ENCODE measurements at regions not wholly inside any gene's neighbourhood (a gene's known extent, or its start where the extent isn't known, plus 50 kb on each side); places are given as distances from the start of the nearest gene placed in this dataset.
"Not testable (repeated sequence)": the region's sequence is repeated elsewhere in the genome, so short reads cannot be mapped to it uniquely, and the experiment has no call there.

- no peak for DNase-seq (ENCODE audit: low spot score)
These were observed 923.9 kb downstream of the CDH18 start for GRCh38 chr5:19064094-19064493.

- no peak for DNase-seq (ENCODE audit: low spot score)
These were observed 920.3 kb downstream of the CDH18 start for GRCh38 chr5:19067741-19068140.

GRCh38 chr5:19098434-19098833, 889.6 kb downstream of the CDH18 start:
- no peak for DNase-seq (ENCODE audit: low spot score)

GRCh38 chr5:19099195-19099594, 888.8 kb downstream of the CDH18 start:
- DNase-seq (ENCODE audit: low spot score) = no peak

- DNase-seq (ENCODE audit: low spot score) = no peak
These were observed 883.1 kb downstream of the CDH18 start for GRCh38 chr5:19104948-19105347.

GRCh38 chr5:19122923-19123322, 865.1 kb downstream of the CDH18 start:
- DNase-seq (ENCODE audit: low spot score) = no peak

- DNase-seq (ENCODE audit: low spot score) = no peak
These were observed 861.9 kb downstream of the CDH18 start for GRCh38 chr5:19125956-19126713.

- no peak for DNase-seq (ENCODE audit: low spot score)
These were observed 847.7 kb downstream of the CDH18 start for GRCh38 chr5:19140276-19140675.

- not testable (repeated sequence) for DNase-seq (ENCODE audit: low spot score)
These were observed 846.0 kb downstream of the CDH18 start for GRCh38 chr5:19141937-19142524.

GRCh38 chr5:19142713-19143414, 845.1 kb downstream of the CDH18 start:
- not testable (repeated sequence) for DNase-seq (ENCODE audit: low spot score)

GRCh38 chr5:19143935-19144334, 844.1 kb downstream of the CDH18 start:
- DNase-seq (ENCODE audit: low spot score) = no peak

GRCh38 chr5:19169426-19169825, 818.6 kb downstream of the CDH18 start:
- no peak for DNase-seq (ENCODE audit: low spot score)

GRCh38 chr5:19172926-19173470, 815.0 kb downstream of the CDH18 start:
- no peak for DNase-seq (ENCODE audit: low spot score)

- no peak for DNase-seq (ENCODE audit: low spot score)
These were observed 812.0 kb downstream of the CDH18 start for GRCh38 chr5:19175776-19176570.

GRCh38 chr5:19179571-19179970, 808.4 kb downstream of the CDH18 start:
- DNase-seq (ENCODE audit: low spot score) = no peak

GRCh38 chr5:19189176-19189575, 798.8 kb downstream of the CDH18 start:
- no peak for DNase-seq (ENCODE audit: low spot score)

GRCh38 chr5:19193631-19194030, 794.4 kb downstream of the CDH18 start:
- DNase-seq (ENCODE audit: low spot score) = no peak

- DNase-seq (ENCODE audit: low spot score) = no peak
These were observed 791.4 kb downstream of the CDH18 start for GRCh38 chr5:19196631-19197030.

- no peak for DNase-seq (ENCODE audit: low spot score)
These were observed 787.7 kb downstream of the CDH18 start for GRCh38 chr5:19200251-19200650.

GRCh38 chr5:19208397-19208796, 779.6 kb downstream of the CDH18 start:
- DNase-seq (ENCODE audit: low spot score) = no peak

- no peak for DNase-seq (ENCODE audit: low spot score)
These were observed 777.1 kb downstream of the CDH18 start for GRCh38 chr5:19210886-19211285.

GRCh38 chr5:19229179-19229835, 758.7 kb downstream of the CDH18 start:
- no peak for DNase-seq (ENCODE audit: low spot score)
